PFSK-1 (cell line): ENCODE measurements at regions not wholly inside any gene's neighbourhood (a gene's known extent, or its start where the extent isn't known, plus 50 kb on each side); places are given as distances from the start of the nearest gene placed in this dataset.

ENCODE experiments used
- POLR2AphosphoS5 ChIP-seq: IDR thresholded peaks from 2 replicates; pipeline ENCODE4 v1.6.1; 2012; ENCODE audit warnings: low read depth, mild to moderate bottlenecking, control low read depth, low read length, moderate library complexity
- REST ChIP-seq, 2 experiments: IDR thresholded peaks; 2 replicates each; pipeline versions ENCODE4 v1.6.1 to v1.8.0; 2011 to 2012; ENCODE audit warnings: low read depth in 2 of 2, low read length in 2 of 2, control low read depth in 1 of 2, inconsistent platforms in 1 of 2, mild to moderate bottlenecking in 1 of 2, moderate library complexity in 1 of 2; ENCODE audit not compliant: insufficient read depth in 1 of 2
- SIN3A ChIP-seq: IDR thresholded peaks from 2 replicates; pipeline ENCODE4 v1.6.1; 2012; ENCODE audit warnings: mild to moderate bottlenecking, low read length, moderate library complexity, borderline replicate concordance; ENCODE audit not compliant: insufficient read depth
- TAF1 ChIP-seq: IDR thresholded peaks from 2 replicates; pipeline ENCODE4 v1.6.1; 2012; ENCODE audit warnings: low read length, control low read depth, borderline replicate concordance; ENCODE audit not compliant: insufficient read depth

DNA sequence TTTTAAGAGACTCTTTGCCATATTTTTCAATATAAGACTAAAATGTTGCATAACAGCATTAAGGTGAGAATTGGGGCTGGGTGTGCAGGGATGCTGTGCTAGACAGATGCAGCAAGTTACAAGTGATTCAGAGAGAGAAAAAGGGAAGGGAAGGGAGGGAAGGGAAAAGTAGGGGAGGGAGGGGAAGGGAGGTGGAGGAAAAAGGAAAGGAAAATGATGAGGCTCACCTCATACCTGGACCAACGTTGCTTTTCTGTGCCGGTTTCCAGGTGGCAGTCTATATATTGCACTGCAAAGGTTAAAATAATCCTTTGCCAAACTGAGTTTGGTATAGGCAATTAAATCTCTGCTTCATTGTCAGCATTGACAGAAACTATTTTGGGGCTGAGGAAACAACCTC is 155.4 kb upstream of the LAMA2 start:
- TF ChIP-seq SIN3A (no peak), POLR2AphosphoS5 (no peak), REST (IDR thresholded peaks at IDR 0.05; ENCODE audit: insufficient read depth in 1 of 2, low read depth in 2 of 2, low read length in 2 of 2) (no peak), TAF1 (no peak)
